NCI-H2029 (cell line): ENCODE measurements at regions not wholly inside any gene's neighbourhood (a gene's known extent, or its start where the extent isn't known, plus 50 kb on each side); places are given as distances from the start of the nearest gene placed in this dataset.
A peak's percentile ranks its signal among the peaks of the same experiment; 100 is the strongest.
"Not testable (repeated sequence)": the region's sequence is repeated elsewhere in the genome, so short reads cannot be mapped to it uniquely, and the experiment has no call there.

Experiments
- DNase-seq: peaks from one replicate; lab custom pipeline; 2025; lab: John Stamatoyannopoulos, UW

GRCh38 chr10:28186887-28187578 is 115.8 kb downstream of the MPP7 start:
- no peak for DNase-seq

GRCh38 chr10:28186461-28186860 is 116.4 kb downstream of the MPP7 start:
- no peak for DNase-seq

GRCh38 chr10:28184810-28185209 is 118.1 kb downstream of the MPP7 start:
- DNase-seq: no peak

- DNase-seq: no peak
Measured at GRCh38 chr10:28181478-28182096, 121.3 kb downstream of the MPP7 start.

- peak; percentile 30 for DNase-seq
Measured at GRCh38 chr10:28180654-28181053, 122.2 kb downstream of the MPP7 start.

- no peak for DNase-seq
Measured at GRCh38 chr10:28179743-28180099, 123.1 kb downstream of the MPP7 start.

- DNase-seq: peak; percentile 12
Measured at GRCh38 chr10:28179006-28179742, 123.7 kb downstream of the MPP7 start.

- no peak for DNase-seq
Measured at GRCh38 chr10:28177944-28178637, 124.8 kb downstream of the MPP7 start.

- DNase-seq: not testable (repeated sequence)
Measured at GRCh38 chr10:28176498-28176897, 126.4 kb downstream of the MPP7 start.

- DNase-seq: no peak
Measured at GRCh38 chr10:28172223-28172610, 130.6 kb downstream of the MPP7 start.

GRCh38 chr10:28171468-28172222 is 131.2 kb downstream of the MPP7 start:
- no peak for DNase-seq

GRCh38 chr10:28169525-28169924 is 133.3 kb downstream of the MPP7 start:
- no peak for DNase-seq

- DNase-seq: no peak
Measured at GRCh38 chr10:28160866-28161405, 141.9 kb downstream of the MPP7 start.

- no peak for DNase-seq
Measured at GRCh38 chr10:28157379-28157778, 145.5 kb downstream of the MPP7 start.

GRCh38 chr10:28155726-28156125 is 147.1 kb downstream of the MPP7 start:
- DNase-seq: no peak

GRCh38 chr10:28151636-28152035 is 151.2 kb downstream of the MPP7 start:
- DNase-seq: no peak

GRCh38 chr10:28149746-28150145 is 150.9 kb upstream of the ODAD2 start:
- no peak for DNase-seq

GRCh38 chr10:28147706-28148105 is 148.8 kb upstream of the ODAD2 start:
- no peak for DNase-seq

GRCh38 chr10:28139138-28139537 is 140.3 kb upstream of the ODAD2 start:
- no peak for DNase-seq

- DNase-seq: no peak
Measured at GRCh38 chr10:28137907-28138880, 139.3 kb upstream of the ODAD2 start.
